H7 (cell line): ENCODE measurements at regions not wholly inside any gene's neighbourhood (a gene's known extent, or its start where the extent isn't known, plus 50 kb on each side); places are given as distances from the start of the nearest gene placed in this dataset.

Experiments
- DNase-seq: peaks from one replicate; pipeline ENCODE4 v3.0.0; 2012
- H3K27me3 ChIP-seq: 2 replicates; pipeline ENCODE4 v1.6.0; 2011; ENCODE audit warnings: mild to moderate bottlenecking, low read length; ENCODE audit not compliant: control insufficient read depth, insufficient read depth
- H3K36me3 ChIP-seq: replicated peaks from 2 replicates; pipeline ENCODE4 v1.5.1; 2011; ENCODE audit warnings: low read length; ENCODE audit not compliant: control insufficient read depth, insufficient read depth
- H3K4me3 ChIP-seq: 2 replicates; pipeline ENCODE4 v1.5.1; 2011; ENCODE audit warnings: low read depth, mild to moderate bottlenecking, control low read depth, low read length, moderate library complexity; ENCODE audit not compliant: insufficient read depth

- no peak overlapping the region for H3K4me3 ChIP-seq
- no peaks in the 10 kb centered on the region for H3K27me3 ChIP-seq
- no peaks in the 10 kb centered on the region for H3K36me3 ChIP-seq
- no peak for DNase-seq
These were observed 415.9 kb upstream of the SULF2 start for GRCh38 chr20:48201188-48201587.

DNA sequence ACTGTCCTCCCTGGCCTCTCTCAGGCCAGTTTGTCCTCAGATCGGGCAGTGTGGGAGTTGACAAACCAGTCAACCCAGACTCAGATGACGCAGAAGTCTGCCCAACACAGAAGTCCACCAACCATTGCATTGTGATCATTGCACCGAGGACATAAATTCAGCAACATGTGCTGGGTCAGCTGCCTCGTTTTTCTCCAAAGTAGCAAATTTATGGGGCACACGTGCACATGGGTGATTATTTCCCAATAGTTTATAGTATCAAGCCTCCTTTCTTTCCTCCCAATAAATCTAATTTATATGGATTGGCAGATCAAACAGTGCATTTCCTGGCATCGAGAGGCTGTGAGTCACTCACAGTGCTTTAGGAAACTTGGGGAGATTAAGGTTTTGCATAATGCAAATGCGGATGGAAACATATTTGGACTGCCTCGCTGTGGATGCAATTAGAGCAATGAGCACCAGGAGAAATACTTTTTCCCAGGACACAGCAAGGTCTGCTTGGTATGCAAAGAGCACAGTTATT lies 413.7 kb upstream of the SULF2 start:
- no peak for DNase-seq
- H3K27me3 ChIP-seq: no peaks in the 10 kb centered on the region
- no peak overlapping the region for H3K4me3 ChIP-seq
- no peaks in the 10 kb centered on the region for H3K36me3 ChIP-seq

- no peak for DNase-seq
These were observed 411.8 kb upstream of the SULF2 start for GRCh38 chr20:48197066-48197465.

DNA sequence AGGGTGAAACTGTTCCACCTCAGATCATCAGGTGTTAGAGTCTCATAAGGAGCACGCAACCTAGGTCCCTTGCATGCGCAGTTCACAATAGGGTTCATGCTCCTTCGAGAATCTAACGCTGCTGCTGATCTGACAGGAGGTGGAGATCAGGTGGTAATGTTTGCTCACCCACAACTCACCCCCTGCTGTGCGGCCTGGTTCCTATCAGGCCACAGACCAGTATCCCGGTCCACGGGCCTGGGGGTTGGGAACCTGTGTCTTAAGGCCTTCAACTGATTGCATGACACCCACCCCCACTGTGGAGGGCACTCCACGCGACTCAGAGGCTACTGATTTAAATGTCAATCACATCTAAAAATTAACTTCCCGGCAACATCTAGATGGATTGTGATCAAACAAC lies 411.2 kb upstream of the SULF2 start:
- no peaks in the 10 kb centered on the region for H3K27me3 ChIP-seq
- DNase-seq: no peak
- no peaks in the 10 kb centered on the region for H3K36me3 ChIP-seq
- H3K4me3 ChIP-seq: no peak overlapping the region

More at GRCh38 chr20:48197066-48197465, 411.8 kb upstream of the SULF2 start:
- Histone ChIP-seq H3K4me3 (no peak overlapping the region), H3K36me3 (no peaks in the 10 kb centered on the region), H3K27me3 (no peaks in the 10 kb centered on the region)

DNA sequence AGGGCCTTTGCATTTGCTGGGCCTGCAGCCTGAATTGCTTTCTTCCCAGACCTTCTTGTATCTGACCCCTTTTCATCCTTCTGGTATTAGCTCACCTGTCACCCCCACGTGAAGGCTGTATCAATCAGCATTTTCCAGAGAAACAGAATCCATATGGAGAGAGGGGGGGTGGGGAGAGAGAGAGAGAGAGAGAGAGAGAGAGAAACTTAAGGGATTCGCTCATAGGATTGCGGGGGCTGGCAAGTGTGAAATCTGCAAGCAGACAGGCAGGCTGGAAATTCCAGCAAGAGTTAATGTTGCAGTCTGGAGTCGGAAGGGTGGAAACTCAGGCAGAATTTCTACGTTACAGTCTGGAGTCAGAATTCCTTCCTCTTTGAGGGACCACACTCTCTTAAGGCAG lies 410.7 kb upstream of the SULF2 start:
- no peak overlapping the region for H3K4me3 ChIP-seq
- H3K27me3 ChIP-seq: no peaks in the 10 kb centered on the region
- no peak for DNase-seq
- no peaks in the 10 kb centered on the region for H3K36me3 ChIP-seq

GRCh38 chr20:48195121-48195870 lies 410.0 kb upstream of the SULF2 start:
- DNase-seq: no peak
- no peaks in the 10 kb centered on the region for H3K36me3 ChIP-seq
- H3K27me3 ChIP-seq: no peaks in the 10 kb centered on the region
- H3K4me3 ChIP-seq: no peak overlapping the region

- no peak overlapping the region for H3K4me3 ChIP-seq
- DNase-seq: no peak
- no peaks in the 10 kb centered on the region for H3K36me3 ChIP-seq
- H3K27me3 ChIP-seq: no peaks in the 10 kb centered on the region
These were observed 409.3 kb upstream of the SULF2 start for GRCh38 chr20:48194583-48194982.

DNA sequence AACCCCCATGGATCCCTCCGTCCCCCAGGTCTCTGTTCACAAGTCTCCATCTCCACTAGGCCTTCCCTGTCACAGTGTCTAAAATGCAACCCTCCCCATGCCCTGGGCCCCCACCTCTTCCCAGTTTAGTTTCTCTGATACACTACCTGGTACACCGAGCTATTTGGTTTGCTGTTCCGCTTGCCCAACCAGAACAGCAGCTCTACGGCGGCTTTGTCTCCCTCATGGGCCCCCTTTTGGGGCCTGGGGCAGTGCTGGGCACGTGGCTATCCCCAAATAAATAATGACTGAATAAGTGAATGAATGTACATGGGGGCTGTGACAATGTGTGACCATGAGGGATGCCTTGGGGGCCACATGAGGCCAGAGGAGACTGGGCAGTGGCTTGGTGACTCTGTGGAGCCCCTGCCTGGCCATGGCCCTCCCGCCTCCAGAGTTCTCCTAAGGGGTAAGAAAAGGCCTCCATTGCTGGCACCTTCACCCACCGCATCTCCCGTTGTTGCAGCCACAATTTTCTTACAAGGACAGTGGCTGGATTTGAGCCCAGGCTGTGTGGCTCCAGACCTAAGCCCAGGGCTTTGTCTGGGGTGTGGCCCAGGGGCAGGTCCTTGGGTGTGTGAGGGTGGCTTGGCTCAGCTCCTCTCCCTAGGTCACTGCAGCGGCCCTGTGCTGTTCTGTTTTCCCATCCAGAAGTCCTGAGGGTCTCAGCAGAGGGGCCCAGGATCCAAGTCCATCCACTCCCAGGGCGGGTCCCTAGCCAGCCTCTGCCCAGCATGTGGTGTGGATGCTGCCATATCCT lies 408.5 kb upstream of the SULF2 start:
- H3K27me3 ChIP-seq: no peaks in the 10 kb centered on the region
- no peak overlapping the region for H3K4me3 ChIP-seq
- no peaks in the 10 kb centered on the region for H3K36me3 ChIP-seq
- no peak for DNase-seq

DNA sequence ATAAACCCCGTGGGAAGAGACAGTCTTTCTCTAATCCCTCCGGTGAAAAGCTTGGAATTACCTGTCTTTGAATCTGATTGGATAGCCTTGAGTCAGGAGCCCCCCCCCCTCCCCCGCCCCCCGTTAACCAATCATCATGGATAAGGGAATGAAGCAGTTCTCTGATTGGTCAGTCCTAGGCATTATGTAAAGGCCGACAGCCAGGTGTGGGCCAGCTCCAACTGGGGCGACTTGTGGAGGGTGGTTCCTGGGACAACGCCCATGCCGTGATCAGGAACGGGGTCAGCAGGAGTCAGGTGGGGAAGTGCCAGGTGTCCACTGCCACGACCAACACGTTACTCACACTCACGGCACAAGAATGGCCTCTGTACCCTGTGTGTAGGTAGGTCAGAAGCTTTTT lies 406.8 kb upstream of the SULF2 start:
- H3K36me3 ChIP-seq: no peaks in the 10 kb centered on the region
- no peaks in the 10 kb centered on the region for H3K27me3 ChIP-seq
- peak; percentile 70 for DNase-seq
- H3K4me3 ChIP-seq: no peak overlapping the region

- Histone ChIP-seq H3K4me3 (no peak overlapping the region), H3K27me3 (no peaks in the 10 kb centered on the region), H3K36me3 (no peaks in the 10 kb centered on the region)
- no peak for DNase-seq
These were observed 405.9 kb upstream of the SULF2 start for GRCh38 chr20:48191200-48191599.

GRCh38 chr20:48190757-48191156 lies 405.5 kb upstream of the SULF2 start:
- H3K27me3 ChIP-seq: no peaks in the 10 kb centered on the region
- H3K36me3 ChIP-seq: no peaks in the 10 kb centered on the region
- H3K4me3 ChIP-seq: no peak overlapping the region
- no peak for DNase-seq

GRCh38 chr20:48189181-48189580 lies 403.9 kb upstream of the SULF2 start:
- Histone ChIP-seq H3K36me3 (no peaks in the 10 kb centered on the region), H3K4me3 (no peak overlapping the region), H3K27me3 (no peaks in the 10 kb centered on the region; the same call in 1 of the 2 replicates)
- peak; percentile 75 for DNase-seq

- Histone ChIP-seq H3K36me3 (no peaks in the 10 kb centered on the region), H3K27me3 (no peaks in the 10 kb centered on the region; the same call in 1 of the 2 replicates), H3K4me3 (no peak overlapping the region)
- DNase-seq: no peak
These were observed 402.6 kb upstream of the SULF2 start for GRCh38 chr20:48187851-48188250.

DNA sequence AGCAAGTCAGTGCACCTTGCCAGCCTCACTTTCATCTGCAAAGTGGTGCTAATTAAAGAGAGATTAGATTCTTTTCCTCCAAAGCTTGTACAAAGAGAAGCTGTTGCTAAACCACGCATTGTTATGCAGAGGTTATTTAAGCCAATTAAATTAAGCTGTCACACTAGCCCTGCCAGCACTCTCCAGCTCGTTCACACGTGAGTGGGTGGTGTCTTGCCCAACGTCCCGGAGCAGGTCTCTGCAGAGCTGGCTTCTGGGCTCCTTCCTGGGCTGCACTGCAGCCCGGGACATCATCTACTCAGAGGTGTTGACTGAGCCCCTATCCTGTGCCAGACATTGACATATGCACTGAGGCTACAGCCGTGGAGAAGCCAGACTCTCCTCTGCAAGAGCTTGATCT lies 401.6 kb upstream of the SULF2 start:
- DNase-seq: no peak
- Histone ChIP-seq H3K27me3 (no peaks in the 10 kb centered on the region; the same call in 1 of the 2 replicates), H3K36me3 (no peaks in the 10 kb centered on the region), H3K4me3 (no peak overlapping the region)

GRCh38 chr20:48186447-48186846 lies 401.2 kb upstream of the SULF2 start:
- Histone ChIP-seq H3K27me3 (no peaks in the 10 kb centered on the region; the same call in 1 of the 2 replicates), H3K36me3 (no peaks in the 10 kb centered on the region), H3K4me3 (no peak overlapping the region)
- DNase-seq: no peak
